GM21423 (cell line): ENCODE measurements at regions not wholly inside any gene's neighbourhood (a gene's known extent, or its start where the extent isn't known, plus 50 kb on each side); places are given as distances from the start of the nearest gene placed in this dataset.
A peak's percentile ranks its signal among the peaks of the same experiment; 100 is the strongest.

Source experiments
- ATAC-seq: cut with Tn5 transposase; IDR thresholded peaks from one replicate; pipeline ENCODE4 v1.9.1; 2021; ENCODE audit warnings: mild to moderate bottlenecking, moderate library complexity; ENCODE audit not compliant: unreplicated experiment

DNA sequence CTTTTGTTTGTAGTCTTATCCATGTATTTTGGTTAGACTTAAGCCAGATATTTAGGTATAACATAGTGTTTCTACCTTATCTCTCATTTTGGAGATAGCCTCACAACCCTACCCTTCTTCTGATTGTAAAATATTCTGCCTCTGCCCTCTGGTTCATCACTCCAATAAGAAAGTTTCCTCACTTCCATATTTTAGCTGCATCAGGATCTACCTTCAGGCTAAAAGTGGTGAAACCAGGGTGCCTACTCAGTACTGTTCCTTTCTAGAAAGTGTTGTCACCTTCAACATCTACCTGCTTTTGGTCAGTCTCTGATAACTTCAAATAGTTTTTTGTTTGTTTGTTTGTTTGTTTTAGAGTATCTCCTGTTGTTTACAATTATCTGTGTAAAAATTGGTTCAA lies 294.6 kb downstream of the ANXA1 start:
- ATAC-seq, result no peak

- no peak for ATAC-seq
Observed at GRCh38 chr9:73451003-73451402, 299.3 kb downstream of the ANXA1 start.

DNA sequence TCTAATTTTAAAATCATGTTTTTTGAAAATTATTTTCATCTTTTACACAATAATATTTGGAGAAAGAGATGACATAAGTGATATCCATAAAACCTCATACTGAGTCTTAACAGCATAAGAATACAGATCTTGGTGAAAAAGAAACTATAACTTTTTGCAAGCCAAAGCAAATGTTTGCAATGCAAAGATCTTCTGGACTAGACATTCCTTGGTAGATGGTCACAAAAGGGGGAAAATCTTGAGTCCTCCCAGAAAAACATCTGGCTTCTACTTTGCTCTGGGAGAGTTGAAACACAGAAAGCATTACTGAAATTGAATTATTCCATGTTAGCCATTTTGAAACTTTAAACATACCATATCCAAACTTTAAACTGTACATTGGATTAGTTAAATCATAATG lies 308.2 kb downstream of the ANXA1 start:
- no peak for ATAC-seq

- ATAC-seq, result no peak
Observed at GRCh38 chr9:73468716-73469115, 317.1 kb downstream of the ANXA1 start.

GRCh38 chr9:73470766-73471165 lies 319.1 kb downstream of the ANXA1 start:
- ATAC-seq, result no peak

GRCh38 chr9:73474002-73474600 lies 322.4 kb downstream of the ANXA1 start:
- no peak for ATAC-seq

GRCh38 chr9:73474625-73475024 lies 323.0 kb downstream of the ANXA1 start:
- ATAC-seq, result no peak

- no peak for ATAC-seq
Observed at GRCh38 chr9:73494894-73495293, 343.2 kb downstream of the ANXA1 start.

- no peak for ATAC-seq
Observed at GRCh38 chr9:73497796-73498195, 346.1 kb downstream of the ANXA1 start.

DNA sequence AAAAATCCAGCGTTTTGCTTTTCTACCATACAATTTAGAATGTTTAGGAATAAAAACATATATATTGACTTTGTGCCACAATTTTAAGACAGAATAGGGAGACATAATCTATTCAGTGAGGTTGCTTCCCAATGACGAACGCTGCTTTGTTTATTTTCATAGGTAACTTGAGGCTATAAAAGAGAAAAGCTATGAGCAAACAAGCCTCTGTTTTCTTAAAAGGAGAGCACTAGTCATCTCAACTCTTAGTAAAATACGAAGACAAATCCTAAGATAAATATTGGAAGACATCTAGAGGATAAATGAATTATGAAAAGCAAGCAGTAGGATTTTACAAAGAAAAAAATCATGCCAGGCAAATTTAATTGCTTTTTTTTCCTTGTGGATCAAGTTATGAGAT lies 363.6 kb downstream of the ANXA1 start:
- no peak for ATAC-seq

- ATAC-seq, result no peak
Observed at GRCh38 chr9:73523391-73523790, 371.7 kb downstream of the ANXA1 start.

DNA sequence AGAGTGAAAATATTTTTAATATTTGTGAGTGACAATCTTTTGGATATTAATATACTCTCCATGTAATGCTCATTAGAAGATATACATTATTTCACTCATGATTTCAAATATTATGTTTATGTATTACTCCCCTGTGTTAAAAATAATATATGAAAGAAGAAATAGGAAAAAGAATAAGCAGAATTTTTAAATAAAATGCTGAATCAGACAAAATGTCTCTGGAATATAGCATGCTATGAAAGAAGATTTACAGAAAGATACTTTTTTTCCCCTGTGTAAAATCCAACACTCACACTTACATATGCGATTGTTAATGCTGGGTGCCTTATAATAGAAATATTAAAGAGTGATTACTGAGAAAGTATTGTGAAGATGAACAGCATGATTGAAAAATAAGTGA lies 373.7 kb downstream of the ANXA1 start:
- ATAC-seq, result no peak

- ATAC-seq, result no peak
Observed at GRCh38 chr9:73527521-73527920, 375.9 kb downstream of the ANXA1 start.

- no peak for ATAC-seq
Observed at GRCh38 chr9:73528926-73529325, 377.3 kb downstream of the ANXA1 start.

DNA sequence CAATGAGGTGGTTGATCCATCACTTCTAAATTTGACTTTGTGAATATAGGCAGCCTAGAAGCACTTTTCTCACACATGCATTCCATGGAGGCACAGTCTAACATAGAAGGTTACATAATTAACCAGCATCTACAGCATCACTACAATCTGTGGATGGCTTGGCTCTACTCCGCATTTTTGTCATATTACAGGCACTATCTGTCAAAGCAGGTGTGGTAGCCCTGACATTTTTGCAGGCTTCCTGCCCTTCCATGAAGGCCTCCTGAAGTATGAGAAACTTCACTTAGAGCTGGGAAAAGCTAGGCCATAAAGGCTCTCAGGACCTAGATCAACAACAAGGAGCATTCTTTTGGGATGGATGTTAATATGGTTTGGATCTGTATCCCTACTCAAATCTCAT lies 378.0 kb downstream of the ANXA1 start:
- ATAC-seq, result no peak

GRCh38 chr9:73531051-73531532 lies 379.4 kb downstream of the ANXA1 start:
- ATAC-seq, result no peak

GRCh38 chr9:73531658-73532057 lies 380.0 kb downstream of the ANXA1 start:
- peak; percentile 72 for ATAC-seq

- ATAC-seq, result no peak
Observed at GRCh38 chr9:73532985-73533384, 381.3 kb downstream of the ANXA1 start.

- no peak for ATAC-seq
Observed at GRCh38 chr9:73536403-73536802, 384.7 kb downstream of the ANXA1 start.

DNA sequence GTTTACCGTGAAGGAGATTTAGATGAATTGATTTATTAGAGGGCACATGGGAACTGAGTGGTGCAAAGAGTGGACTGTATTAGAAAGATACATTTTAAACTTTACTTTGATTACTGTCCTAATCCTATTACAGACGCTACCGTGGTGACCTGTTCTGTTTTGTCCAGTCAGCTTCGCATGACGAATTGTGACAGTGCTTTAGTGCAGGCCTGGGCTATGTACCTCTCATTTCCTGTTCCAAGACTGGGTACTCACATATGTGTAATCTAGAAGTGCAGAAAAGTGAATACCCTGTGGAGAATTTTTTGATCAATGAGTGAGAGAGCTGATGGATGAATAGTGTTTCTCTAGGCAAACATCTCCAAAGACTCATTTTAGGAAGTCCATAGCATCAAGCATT lies 385.9 kb downstream of the ANXA1 start:
- no peak for ATAC-seq

DNA sequence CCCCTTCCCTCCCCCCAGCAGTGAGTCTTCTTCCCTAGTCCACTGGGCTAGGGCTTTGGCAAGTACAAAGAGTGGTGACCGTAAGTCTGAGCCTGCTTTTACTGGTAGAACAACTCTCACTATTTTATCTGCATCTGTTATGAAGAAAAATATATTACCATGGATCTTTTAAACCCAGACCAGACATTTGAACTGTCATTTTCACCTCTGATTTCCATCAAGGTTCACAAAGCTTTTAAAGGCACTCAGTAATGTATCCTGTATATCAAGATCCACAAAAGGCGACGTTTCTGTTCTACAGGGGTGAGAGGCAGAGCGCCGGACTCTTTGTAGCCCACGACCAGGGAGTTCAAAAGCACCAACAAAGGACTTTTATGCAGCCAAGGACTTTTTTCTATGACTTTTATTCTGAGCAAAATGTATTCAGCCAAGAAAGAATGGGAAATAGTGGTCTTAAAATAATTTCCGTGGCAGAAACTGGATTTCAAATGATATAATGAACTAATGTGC lies 388.3 kb downstream of the ANXA1 start:
- ATAC-seq, result no peak

DNA sequence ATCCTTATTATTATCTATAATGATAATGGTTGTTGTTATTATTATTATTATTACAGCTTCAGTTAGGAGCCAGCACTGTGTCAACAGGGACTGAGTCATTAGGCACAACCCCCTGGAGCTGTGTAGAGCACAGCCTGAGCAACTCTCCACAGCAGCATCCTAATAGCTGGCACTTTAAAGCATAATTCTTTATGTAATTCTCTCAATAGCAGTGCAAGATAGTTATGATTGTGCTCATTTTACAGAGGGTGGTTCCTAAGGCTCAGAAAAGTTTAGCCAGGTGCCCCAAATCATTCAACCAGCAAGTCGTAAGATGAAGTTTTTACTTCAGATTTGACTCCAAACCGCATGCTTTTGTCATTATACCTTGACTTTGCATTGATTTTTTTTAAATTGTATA lies 390.3 kb downstream of the ANXA1 start:
- no peak for ATAC-seq

DNA sequence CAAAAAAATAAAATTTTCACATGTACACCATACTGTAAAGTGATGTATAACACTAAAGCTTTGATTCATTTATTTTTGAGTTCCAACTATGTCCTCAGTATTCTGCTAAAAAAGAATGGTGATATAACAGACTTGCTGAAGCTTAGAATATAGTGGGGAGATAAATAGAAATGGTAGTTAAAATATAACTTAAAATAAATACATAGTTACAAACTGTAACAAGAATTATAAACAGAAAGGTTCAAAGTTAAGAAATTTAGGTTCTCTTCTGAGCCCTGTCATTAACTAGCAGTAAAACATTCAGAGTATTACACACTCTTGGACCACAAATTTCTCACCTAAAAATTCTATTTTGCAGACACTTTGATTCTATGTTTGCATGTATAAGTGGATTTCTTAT lies 392.1 kb downstream of the ANXA1 start:
- ATAC-seq, result no peak
